Lower leg skin (tissue), 3 donors: ENCODE measurements at regions not wholly inside any gene's neighbourhood (a gene's known extent, or its start where the extent isn't known, plus 50 kb on each side); places are given as distances from the start of the nearest gene placed in this dataset.

Experiments
- CTCF ChIP-seq, 3 donors: fragments of 450-650 bp; IDR thresholded peaks; one replicate each; pipeline ENCODE4 v1.5.1; 2016; ENCODE audit warnings: antibody characterized with exemption in 3 of 3, mild to moderate bottlenecking in 3 of 3, moderate library complexity in 2 of 3
- POLR2A ChIP-seq, 2 donors: fragments of 450-650 bp; IDR thresholded peaks; one replicate each; pipeline ENCODE4 v1.6.1; 2016 to 2017; ENCODE audit warnings: antibody characterized with exemption in 2 of 2, mild to moderate bottlenecking in 1 of 2, moderate library complexity in 1 of 2

DNA sequence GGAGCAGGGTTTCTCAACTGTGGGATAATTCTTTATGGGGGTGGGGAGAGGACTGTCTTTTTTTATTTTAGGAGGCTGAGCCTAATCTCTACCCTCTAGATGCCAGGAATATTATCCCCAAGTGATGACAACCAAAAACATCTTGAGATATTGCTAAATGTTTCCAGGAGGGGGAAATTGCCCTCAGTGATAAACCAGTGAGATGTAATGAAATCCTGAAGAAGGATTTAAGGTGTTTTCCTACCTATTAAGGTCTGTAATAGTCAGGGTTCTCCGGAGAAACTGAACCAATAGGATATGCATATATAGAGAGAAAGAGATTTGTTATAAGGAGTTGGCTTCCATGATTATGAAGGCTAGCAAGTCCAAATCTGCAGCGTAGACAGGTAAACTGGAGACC, 208.3 kb upstream of the MIR17HG start:
- TF ChIP-seq CTCF (IDR thresholded peaks at IDR 0.05): no peak
- no peak for TF ChIP-seq POLR2A (IDR thresholded peaks at IDR 0.05)
